GM12878 (cell line): ENCODE measurements at regions not wholly inside any gene's neighbourhood (a gene's known extent, or its start where the extent isn't known, plus 50 kb on each side); places are given as distances from the start of the nearest gene placed in this dataset.

Experiments used
- ATAC-seq: fragments of 200-7000 bp; cut with Tn5 transposase; 3 replicates; pipeline ENCODE4 v1.9.1; 2020; ENCODE audit warnings: mild to moderate bottlenecking, moderate library complexity
- BruUV-seq: library from RNA; stranded (reverse); fragments of 400-500 nt; replicated peaks from 2 replicates; lab custom pipeline; 2021; lab: Mats Ljungman, UMichigan
- CTCF ChIA-PET: fragments of 300-600 bp; sonication (Branson Sonifier 250); formaldehyde crosslinking; extraction: SDS; loops from one replicate; lab custom pipeline; 2021; ENCODE audit warnings: inconsistent platforms; lab: Yijun Ruan, JAX
- POLR2A ChIA-PET: fragments of 350-600 bp; formaldehyde crosslinking; extraction: SDS; loops from one replicate; lab custom pipeline; 2021; ENCODE audit warnings: inconsistent platforms; lab: Charles Lee
- RAD21 ChIA-PET: fragments of 300-600 bp; sonication (Branson Sonifier 250); formaldehyde crosslinking; loops from one replicate; lab custom pipeline; 2023; ENCODE audit warnings: antibody characterized with exemption; ENCODE audit not compliant: unreplicated experiment; lab: Charles Lee
- SMC1A ChIA-PET: fragments of 300-600 bp; sonication (Branson Sonifier 250); formaldehyde crosslinking; loops from one replicate; lab custom pipeline; 2023; ENCODE audit not compliant: unreplicated experiment, uncharacterized antibody; lab: Charles Lee
- DNase-seq: peaks from one replicate; pipeline ENCODE4 v3.0.0-alpha.2; 2011; ENCODE audit warnings: low read depth, low spot score
- FAIRE-seq: peaks from 3 replicates; lab custom pipeline; 2011; peaks lifted over from hg19 to GRCh38; lab: Jason Lieb, UNC
- H2AFZ ChIP-seq: 2 replicates; pipeline ENCODE4 v1.6.0; 2011; ENCODE audit warnings: low read depth, low read length, control low read depth; ENCODE audit not compliant: control insufficient read depth
- H3K27ac ChIP-seq: 2 replicates; pipeline ENCODE4 v1.5.1; 2011; ENCODE audit warnings: control low read depth; ENCODE audit not compliant: control insufficient read depth, insufficient read depth
- H3K27me3 ChIP-seq, 2 experiments: replicated peaks in 1 of 2; 2 replicates each; pipeline versions ENCODE4 v1.6.0 to v1.6.1; 2011; ENCODE audit warnings: low read length in 1 of 2; ENCODE audit not compliant: control insufficient read depth in 2 of 2, insufficient read depth in 2 of 2
- H3K36me3 ChIP-seq, 2 experiments: 2 replicates each; pipeline ENCODE4 v1.5.1; 2011; ENCODE audit warnings: low read length in 1 of 2; ENCODE audit not compliant: control insufficient read depth in 2 of 2, insufficient read depth in 2 of 2
- H3K4me1 ChIP-seq: 2 replicates; pipeline ENCODE4 v1.6.1; 2011; ENCODE audit warnings: mild to moderate bottlenecking, low read length, moderate library complexity, mixed read lengths; ENCODE audit not compliant: control insufficient read depth, insufficient read depth
- H3K4me2 ChIP-seq: 2 replicates; pipeline ENCODE4 v1.6.0; 2011; ENCODE audit warnings: control low read depth; ENCODE audit not compliant: control insufficient read depth, insufficient read depth
- H3K4me3 ChIP-seq: fragments of 200-600 bp; sonication (generic); 2 replicates; pipeline ENCODE4 v1.5.1; 2016
- H3K79me2 ChIP-seq: 2 replicates; pipeline ENCODE4 v1.6.0; 2011; ENCODE audit warnings: low read length; ENCODE audit not compliant: control insufficient read depth, insufficient read depth
- H3K9ac ChIP-seq: 2 replicates; pipeline ENCODE4 v1.8.0; 2011; ENCODE audit warnings: low read length, control low read depth, mixed read lengths; ENCODE audit not compliant: control insufficient read depth, insufficient read depth
- H3K9me3 ChIP-seq: replicated peaks from 3 replicates; pipeline ENCODE4 v1.5.1; 2011; ENCODE audit warnings: mild to moderate bottlenecking, low read length; ENCODE audit not compliant: control insufficient read depth, insufficient read depth
- H4K20me1 ChIP-seq: 2 replicates; pipeline ENCODE4 v1.6.0; 2011; ENCODE audit not compliant: control insufficient read depth, insufficient read depth
- E4F1 ChIP-seq: fragments of 450-650 bp; IDR thresholded peaks from 2 replicates; pipeline ENCODE4 v1.6.1; 2018; ENCODE audit warnings: borderline replicate concordance, mild to moderate bottlenecking; ENCODE audit not compliant: partially characterized antibody
- ELK1 ChIP-seq: IDR thresholded peaks from 2 replicates; pipeline ENCODE4 v1.6.1; 2012; ENCODE audit warnings: low read depth, low read length, improper control_type of control experiment
- HSF1 ChIP-seq: fragments of 150-350 bp; IDR thresholded peaks from 2 replicates; pipeline ENCODE4 v1.6.1; 2014; ENCODE audit warnings: mild to moderate bottlenecking, low read depth, low read length
- JUNB ChIP-seq: IDR thresholded peaks from 2 replicates; pipeline ENCODE4 v1.6.1; 2016; ENCODE audit warnings: antibody characterized with exemption, mild to moderate bottlenecking
- MEF2B ChIP-seq: fragments of 450-650 bp; IDR thresholded peaks from 2 replicates; pipeline ENCODE4 v1.6.1; 2018; ENCODE audit warnings: mild to moderate bottlenecking, moderate library complexity; ENCODE audit not compliant: partially characterized antibody, poor library complexity, severe bottlenecking
- NR2C1 ChIP-seq: fragments of 450-650 bp; IDR thresholded peaks from 2 replicates; pipeline ENCODE4 v1.6.1; 2017; ENCODE audit warnings: antibody characterized with exemption, mild to moderate bottlenecking, moderate library complexity
- PRDM15 ChIP-seq: fragments of 450-650 bp; formaldehyde crosslinking; IDR thresholded peaks from 2 replicates; pipeline ENCODE4 v1.4.0; 2020; ENCODE audit warnings: mild to moderate bottlenecking, moderate library complexity
- RCOR1 ChIP-seq: conservative IDR thresholded peaks from 2 replicates; pipeline ENCODE4 v1.6.1; 2012; ENCODE audit warnings: low read depth, low read length, improper control_type of control experiment
- RELA ChIP-seq: fragments of 450-650 bp; IDR thresholded peaks from 2 replicates; pipeline ENCODE4 v1.8.0; 2014; ENCODE audit warnings: borderline replicate concordance; ENCODE audit not compliant: partially characterized antibody
- STAT1 ChIP-seq: fragments of 450-650 bp; conservative IDR thresholded peaks from 2 replicates; pipeline ENCODE4 v1.6.1; 2014; ENCODE audit warnings: antibody characterized with exemption, mild to moderate bottlenecking
- TBL1XR1 ChIP-seq: IDR thresholded peaks from 2 replicates; pipeline ENCODE4 v1.6.1; 2012; ENCODE audit warnings: low read depth, low read length, improper control_type of control experiment
- TCF3 ChIP-seq: IDR thresholded peaks from 2 replicates; pipeline ENCODE4 v1.6.1; 2012; ENCODE audit warnings: low read depth, mild to moderate bottlenecking, low read length, borderline replicate concordance; ENCODE audit not compliant: insufficient read depth
- USF2 ChIP-seq: IDR thresholded peaks from 2 replicates; pipeline ENCODE4 v1.6.1; 2011; ENCODE audit warnings: low read depth, low read length, improper control_type of control experiment, borderline replicate concordance
- ZNF384 ChIP-seq: IDR thresholded peaks from 2 replicates; pipeline ENCODE4 v1.6.1; 2012; ENCODE audit warnings: low read depth, mild to moderate bottlenecking, low read length, improper control_type of control experiment, borderline replicate concordance
- WGBS: methylation state at CpG from one replicate; pipeline ENCODE4 v1.1.6; 2016; ENCODE audit warnings: low lambda C conversion rate; ENCODE audit not compliant: insufficient replicate concordance, insufficient coverage; ENCODE audit errors: missing lambda C conversion rate; 5-methylcytosine and 5-hydroxymethylcytosine counted together
- in situ Hi-C: fragments of 300-500 bp; cut with MboI; formaldehyde crosslinking; loops from 9 replicates; pipeline ENCODE4 v1.14.3; 2018; ENCODE audit warnings: mixed read lengths
- intact Hi-C: fragments of 100-400 bp; cut with micrococcal nuclease; formaldehyde crosslinking; loops from one replicate; pipeline ENCODE4 v1.14.2; 2022; ENCODE audit not compliant: unreplicated experiment

- in situ Hi-C loops: no loop called here
- ChIA-PET POLR2A (no interaction called here), CTCF (no interaction called here)
- TF ChIP-seq TBL1XR1 (no peak), ZNF384 (no peak), PRDM15 (CRISPR knock-in tag) (no peak), E4F1 (no peak), NR2C1 (no peak), ELK1 (no peak), JUNB (no peak), STAT1 (no peak), USF2 (no peak), MEF2B (no peak), HSF1 (no peak), TCF3 (no peak), RELA (no peak), RCOR1 (no peak)
Measured at GRCh38 chr2:238652053-238652770, 195.7 kb upstream of the TWIST2 start.

More at GRCh38 chr2:238652053-238652770, 195.7 kb upstream of the TWIST2 start:
- SMC1A ChIA-PET: no interaction called here
- Histone ChIP-seq H3K4me3 (no peak overlapping the region), H3K9ac (no peak overlapping the region), H3K27ac (no peak overlapping the region), H3K4me1 (no peaks in the 10 kb centered on the region), H4K20me1 (no peaks in the 10 kb centered on the region), H2AFZ (no peak overlapping the region), H3K9me3 (no peaks in the 10 kb centered on the region), H3K36me3 (no peaks in the 10 kb centered on the region), H3K79me2 (no peaks in the 10 kb centered on the region), H3K4me2 (no peak overlapping the region), H3K27me3 (no peaks in the 10 kb centered on the region)
- ATAC-seq (no peak), FAIRE-seq (no peak), DNase-seq (no peak)
- 34% methylated on average over 15 of the region's 15 CpGs for WGBS
- BruUV-seq: no TSS peak
- RAD21 ChIA-PET: no interaction called here
- intact Hi-C loops: no loop called here
